GM18907 (cell line): ENCODE measurements at regions not wholly inside any gene's neighbourhood (a gene's known extent, or its start where the extent isn't known, plus 50 kb on each side); places are given as distances from the start of the nearest gene placed in this dataset.

ENCODE experiments used
- ATAC-seq: cut with Tn5 transposase; IDR thresholded peaks from one replicate; pipeline ENCODE4 v1.9.1; 2021; ENCODE audit warnings: mild to moderate bottlenecking, moderate library complexity; ENCODE audit not compliant: unreplicated experiment

DNA sequence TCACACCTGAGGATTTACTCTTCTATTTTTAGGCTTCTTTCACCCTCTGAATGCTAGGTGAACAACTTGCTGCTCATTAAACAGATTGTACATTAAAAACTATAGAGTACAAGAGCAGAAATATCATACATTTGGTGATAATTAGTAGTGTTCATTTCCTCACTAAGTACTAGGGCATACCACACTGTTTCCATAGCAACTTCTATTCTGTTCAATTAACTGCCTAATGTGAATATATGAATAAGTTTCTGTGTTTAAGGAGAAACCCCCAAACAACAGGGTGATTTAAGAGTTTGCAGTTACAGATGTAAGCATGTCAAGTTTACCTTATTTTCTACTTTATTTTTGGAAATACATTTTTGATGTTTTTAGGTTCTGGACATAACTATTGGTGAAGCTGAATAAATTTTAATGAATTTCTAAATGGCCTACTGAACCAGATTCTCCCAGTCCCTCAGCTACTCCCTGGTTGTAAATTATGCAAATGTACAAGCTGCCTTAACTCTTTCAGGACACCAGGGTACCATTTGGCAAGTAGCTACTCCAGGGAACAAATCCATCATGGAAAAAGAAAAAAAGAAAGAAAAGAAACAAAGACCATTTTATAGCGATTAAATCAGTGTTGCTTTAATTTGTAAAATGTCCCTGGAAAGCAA, 199.8 kb upstream of the NAV3 start:
- no peak for ATAC-seq

GRCh38 chr12:77630344-77630743, 200.3 kb upstream of the NAV3 start:
- ATAC-seq = no peak

DNA sequence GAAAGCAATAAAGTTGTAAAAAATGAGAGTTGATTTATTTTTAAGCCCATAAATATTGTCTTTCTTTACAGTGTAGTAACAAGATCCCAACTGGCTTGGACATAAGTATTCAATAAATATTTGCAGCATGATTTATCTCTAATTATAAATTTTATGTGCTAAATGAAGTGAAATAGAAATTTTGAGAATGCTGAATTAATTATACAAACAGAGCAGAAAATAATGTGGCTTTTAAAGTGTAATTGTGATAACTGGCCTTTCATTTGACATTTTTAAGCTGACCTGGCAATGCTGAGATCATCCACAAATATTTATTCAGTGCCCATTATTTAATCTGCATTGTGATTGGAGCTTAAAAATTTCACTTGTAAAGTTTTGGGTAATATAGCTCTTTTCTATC, 201.6 kb upstream of the NAV3 start:
- ATAC-seq = no peak

DNA sequence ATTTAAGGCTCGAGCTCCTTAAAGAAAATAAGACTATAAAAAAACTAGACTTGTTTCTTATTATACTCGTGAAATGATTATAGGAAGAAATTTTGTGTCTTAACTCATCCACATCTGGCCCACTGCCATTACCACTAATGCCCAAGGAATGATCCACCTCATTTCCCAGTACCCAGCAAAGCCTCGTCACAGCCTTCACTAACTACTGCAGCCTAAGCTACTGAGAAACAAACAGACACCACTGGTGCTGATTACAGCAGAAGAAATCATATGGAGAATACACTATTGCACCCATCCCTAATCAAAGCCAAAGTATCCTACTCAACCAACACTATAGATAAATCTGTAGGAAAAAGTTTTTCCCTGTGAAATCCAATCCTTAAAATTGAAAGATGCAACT, 205.3 kb upstream of the NAV3 start:
- no peak for ATAC-seq

- no peak for ATAC-seq
These were observed 211.3 kb upstream of the NAV3 start for GRCh38 chr12:77619425-77619824.

DNA sequence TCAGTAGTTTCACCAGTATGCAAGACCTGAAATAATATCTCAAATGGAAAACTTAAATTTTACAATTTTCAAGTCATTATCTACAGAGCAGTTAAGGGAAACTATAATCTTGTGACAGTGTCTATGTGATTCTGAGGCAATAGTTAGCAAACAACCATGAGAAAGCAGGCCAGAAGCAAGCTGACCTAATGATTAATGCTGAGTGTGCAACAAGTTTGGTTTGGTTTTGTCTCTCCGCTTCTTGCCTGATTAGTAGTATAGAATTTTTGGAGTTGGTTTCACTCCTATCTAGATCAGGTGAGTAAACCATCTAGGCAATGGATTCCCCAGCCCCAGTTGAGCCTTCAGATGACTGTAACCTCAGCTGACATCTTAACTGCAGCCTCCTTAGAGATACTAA, 212.9 kb upstream of the NAV3 start:
- no peak for ATAC-seq

GRCh38 chr12:77615332-77615731, 215.4 kb upstream of the NAV3 start:
- ATAC-seq = no peak

DNA sequence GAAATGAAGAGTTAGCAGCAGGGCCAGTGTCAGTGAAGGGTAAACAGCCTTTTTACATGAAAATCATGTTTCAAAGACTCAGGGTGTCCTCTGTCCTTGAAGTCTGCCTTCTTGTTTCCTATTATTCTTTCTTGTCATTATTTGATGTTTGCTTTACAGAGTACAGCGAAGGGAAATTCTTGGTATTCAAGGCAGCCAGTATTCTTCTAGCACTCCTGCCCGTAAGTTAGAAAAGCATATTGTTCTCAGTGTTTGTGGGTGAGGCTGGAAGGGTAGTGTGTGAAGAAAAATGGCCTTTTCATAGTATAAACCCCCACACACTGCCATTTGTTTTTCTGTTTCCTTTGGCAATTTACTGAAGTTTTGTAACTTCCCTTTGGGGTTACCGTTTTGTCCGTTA, 217.3 kb upstream of the NAV3 start:
- ATAC-seq = no peak

DNA sequence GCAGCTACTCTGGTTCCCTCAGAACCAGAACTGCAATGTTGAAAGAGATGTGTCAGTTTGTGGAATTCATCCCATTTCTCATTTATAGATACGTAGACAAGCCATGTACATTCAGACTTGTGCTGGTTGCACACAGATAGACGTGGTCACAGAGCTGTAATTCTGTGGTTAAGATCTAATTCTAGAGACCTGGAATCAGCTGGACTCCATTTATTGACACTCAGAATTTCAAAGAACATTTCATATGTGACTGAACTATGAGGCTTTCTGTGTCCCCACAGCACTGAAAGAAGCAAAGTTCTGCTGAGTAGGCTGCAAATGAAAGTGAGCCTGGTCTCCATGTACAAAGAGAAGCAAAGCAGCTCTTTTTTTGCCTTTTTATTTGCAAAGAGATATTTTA, 220.2 kb upstream of the NAV3 start:
- ATAC-seq = no peak

GRCh38 chr12:77609016-77609415, 221.7 kb upstream of the NAV3 start:
- ATAC-seq = no peak

DNA sequence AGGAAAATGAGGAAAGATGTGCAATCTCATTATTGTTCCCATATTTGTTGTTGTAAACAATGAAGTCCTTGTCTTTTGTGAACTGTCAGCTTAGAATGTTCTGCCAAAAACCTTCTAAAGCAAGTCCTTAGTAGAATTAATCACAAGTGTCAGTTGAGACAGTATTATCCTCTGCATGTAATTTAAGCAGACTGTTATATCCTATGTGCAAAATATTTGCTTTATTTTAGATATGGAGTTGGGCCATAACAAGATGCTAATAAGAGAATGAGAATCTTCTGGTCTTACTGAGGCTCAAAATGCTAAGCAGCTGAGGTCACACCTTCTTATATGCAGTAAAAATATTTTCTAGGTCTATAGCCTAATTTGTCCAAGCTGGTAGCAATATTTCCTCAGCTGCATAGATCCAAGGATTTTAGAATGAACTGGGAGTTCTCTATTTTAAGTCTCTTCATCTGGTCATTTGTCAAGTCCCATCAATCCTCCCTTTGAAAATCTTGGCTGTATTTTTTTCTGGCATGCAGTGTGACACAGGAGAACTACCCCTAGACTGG, 222.3 kb upstream of the NAV3 start:
- no peak for ATAC-seq

- peak; percentile 81 for ATAC-seq
These were observed 224.3 kb upstream of the NAV3 start for GRCh38 chr12:77606348-77606747.

- ATAC-seq = no peak
These were observed 226.7 kb upstream of the NAV3 start for GRCh38 chr12:77603946-77604345.

DNA sequence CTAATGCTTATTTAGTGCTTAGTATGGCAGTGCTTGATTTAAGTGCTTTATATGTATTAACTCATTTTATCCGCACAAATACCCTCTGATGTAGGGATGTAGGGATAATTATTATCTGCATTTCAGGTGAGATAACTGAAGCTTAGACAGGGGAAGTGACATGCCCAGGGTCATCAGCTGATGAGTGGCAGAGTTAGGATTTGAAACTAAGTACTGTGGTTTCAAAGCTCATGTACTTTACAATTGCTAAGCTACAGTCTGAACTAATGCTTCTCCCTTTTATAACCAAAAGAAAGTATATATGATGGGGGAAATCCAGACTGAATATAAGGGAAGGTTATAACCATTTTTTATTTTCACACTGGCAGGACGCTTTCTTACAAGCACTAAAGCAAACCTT, 229.6 kb upstream of the NAV3 start:
- peak; percentile 62 for ATAC-seq

GRCh38 chr12:77600468-77600843, 230.2 kb upstream of the NAV3 start:
- no peak for ATAC-seq

GRCh38 chr12:77599782-77600467, 230.8 kb upstream of the NAV3 start:
- ATAC-seq = peak; percentile 88

- no peak for ATAC-seq
These were observed 236.3 kb upstream of the NAV3 start for GRCh38 chr12:77594366-77594765.

- no peak for ATAC-seq
These were observed 237.9 kb upstream of the NAV3 start for GRCh38 chr12:77592836-77593235.

DNA sequence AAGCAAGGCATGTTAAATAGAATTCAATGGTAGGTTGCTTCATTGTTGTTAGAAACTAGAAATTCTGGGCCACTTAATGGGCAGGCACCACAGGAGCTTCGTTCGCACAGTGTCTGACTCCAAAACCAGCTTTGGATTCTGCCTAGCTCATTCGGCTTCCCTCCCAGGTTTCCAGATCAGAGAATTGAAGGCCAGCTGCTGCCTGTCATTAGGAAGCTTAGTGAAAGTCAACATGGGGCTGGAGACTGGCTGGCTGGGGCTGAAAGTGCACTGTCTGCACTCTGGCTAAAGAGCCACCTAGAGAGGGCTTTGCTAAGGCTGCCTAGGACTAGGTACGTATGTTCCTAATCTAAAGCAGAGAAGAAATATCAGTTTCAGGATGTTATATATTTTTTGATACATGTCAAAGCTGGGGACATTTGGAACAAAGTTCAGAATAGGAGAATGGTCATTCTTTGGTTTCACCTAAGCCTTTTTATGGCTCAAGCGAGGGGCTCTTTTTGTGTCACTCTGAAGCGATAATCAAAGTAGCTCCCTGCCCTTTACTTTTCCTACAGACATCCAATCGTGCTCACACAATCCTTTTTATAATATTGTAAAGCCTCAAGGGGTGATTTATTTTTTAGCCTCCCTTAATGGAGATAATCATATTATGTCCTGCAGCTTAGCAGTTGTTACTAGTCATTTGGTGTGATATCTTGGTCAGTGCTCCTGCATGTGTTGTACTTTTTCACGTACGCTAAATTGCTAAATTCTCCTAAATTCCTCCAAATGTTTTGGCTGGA, 238.5 kb upstream of the NAV3 start:
- ATAC-seq = no peak

GRCh38 chr12:77590306-77590705, 240.4 kb upstream of the NAV3 start:
- ATAC-seq = no peak

GRCh38 chr12:77584860-77585259, 245.8 kb upstream of the NAV3 start:
- ATAC-seq = no peak
